ENCODE measurements at regions not wholly inside any gene's neighbourhood (a gene's known extent, or its start where the extent isn't known, plus 50 kb on each side); places are given as distances from the start of the nearest gene placed in this dataset.
"Not testable (repeated sequence)": the region's sequence is repeated elsewhere in the genome, so short reads cannot be mapped to it uniquely, and the experiment has no call there.

DNA sequence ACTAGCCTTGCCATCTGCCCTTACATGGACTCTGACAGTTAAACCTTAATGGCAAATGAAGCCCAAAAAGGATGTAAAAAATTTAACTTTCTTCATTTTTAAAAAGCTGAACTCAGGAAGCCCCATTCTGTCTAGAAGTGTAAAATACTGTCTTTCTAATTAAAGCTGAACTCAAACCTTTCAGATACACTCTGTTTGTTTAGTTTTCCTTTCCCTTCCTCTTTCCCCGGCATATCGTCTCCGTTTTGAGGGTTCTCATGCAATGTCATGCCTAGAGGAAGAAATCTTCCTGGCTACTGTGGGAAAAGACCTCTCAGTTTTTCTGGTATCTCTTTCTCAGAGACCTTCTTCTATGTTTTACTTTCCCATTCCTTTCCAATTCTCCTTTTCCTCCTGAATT lies 841.5 kb downstream of the DTWD2 start:
- no peak for DNase-seq

DNA sequence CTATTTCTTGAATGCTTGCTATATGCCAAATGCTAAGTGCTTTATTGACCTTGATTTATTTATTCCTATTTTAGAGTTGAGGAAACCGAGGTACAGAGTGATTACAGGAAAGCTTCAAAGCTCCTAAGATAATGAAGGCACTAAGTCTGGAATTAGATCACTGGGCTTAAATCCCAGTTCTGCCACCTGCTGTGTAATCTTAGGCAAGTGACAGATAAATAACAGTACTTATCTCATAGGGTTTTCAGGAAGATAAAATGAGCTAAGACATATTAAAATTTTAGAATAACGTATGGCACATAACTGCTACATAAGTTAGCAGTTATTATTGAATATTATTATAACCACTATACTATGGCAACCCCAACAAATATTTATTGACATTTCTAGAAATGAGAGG lies 843.8 kb downstream of the DTWD2 start:
- no peak for DNase-seq

DNA sequence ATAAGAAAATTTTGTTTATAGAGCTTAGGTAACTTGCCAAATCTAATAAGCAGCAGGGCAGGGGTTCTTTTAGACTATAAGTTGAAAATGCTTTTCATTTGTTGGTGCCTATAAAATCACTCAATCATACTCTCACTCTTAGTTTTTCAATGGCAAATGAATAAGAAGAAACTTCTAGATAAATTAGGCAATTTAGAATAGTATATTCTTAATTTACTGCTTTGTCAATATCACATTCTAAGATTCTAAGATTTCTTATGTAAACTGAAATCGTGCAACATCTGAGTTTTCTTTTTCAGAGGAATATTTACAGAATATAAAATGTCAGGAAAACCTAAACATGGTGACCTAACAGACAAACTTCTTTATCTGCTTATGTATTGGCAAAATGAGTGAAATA lies 849.0 kb downstream of the DTWD2 start:
- no peak for DNase-seq

DNA sequence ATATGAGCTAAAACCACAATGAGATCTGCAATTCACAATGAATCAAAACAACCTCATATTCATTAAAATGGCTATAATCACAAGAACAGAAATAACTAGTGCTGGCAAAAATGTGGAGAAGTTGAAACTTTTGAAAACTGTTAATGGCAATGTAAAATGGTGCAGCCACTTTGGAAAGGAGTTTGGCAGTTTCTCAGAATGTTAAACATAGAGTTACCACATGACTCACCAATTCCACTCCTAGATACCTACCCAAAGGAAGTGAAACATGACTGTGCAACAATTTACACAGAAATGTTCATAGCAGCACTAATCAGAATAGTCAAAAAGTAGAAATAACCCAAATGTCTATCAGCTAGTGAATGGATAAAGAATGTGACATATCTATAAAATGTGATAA lies 862.2 kb downstream of the DTWD2 start:
- DNase-seq = no peak

DNA sequence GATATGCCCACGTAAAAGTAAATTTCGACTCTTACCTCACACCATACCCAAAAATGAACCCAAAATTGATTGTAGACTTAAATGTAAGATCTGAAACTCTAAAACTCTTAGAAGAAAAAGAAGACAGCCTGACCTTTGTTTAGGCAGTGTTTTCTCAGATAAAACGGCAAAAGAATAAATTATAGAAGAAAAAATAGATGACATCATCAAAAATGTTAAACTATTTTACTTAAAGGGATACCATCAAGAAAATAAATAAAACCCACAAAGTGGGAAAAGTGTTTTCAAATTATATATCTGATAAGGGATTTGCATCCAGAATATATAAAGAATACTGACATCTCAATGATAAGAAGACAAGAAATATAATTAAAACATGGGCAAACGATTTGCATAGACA lies 862.7 kb downstream of the DTWD2 start:
- no peak for DNase-seq

DNA sequence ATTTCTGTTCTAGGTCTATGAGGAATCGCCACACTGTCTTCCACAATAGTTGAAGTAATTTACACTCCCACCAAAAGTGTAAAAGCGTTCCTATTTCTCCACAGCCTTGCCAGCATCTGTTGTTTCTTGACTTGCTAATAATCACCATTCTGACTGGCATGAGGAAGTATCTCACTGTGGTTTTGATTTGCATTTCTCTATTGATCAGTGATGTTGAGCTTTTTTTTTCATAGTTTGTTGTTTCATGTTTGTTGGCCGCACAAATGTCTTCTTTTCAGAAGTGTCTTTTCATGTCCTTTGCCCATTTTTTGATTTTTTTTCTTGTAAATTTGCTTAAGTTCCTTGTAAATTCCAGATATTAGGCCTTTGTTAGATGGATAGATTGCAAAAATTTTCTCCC lies 867.1 kb downstream of the DTWD2 start:
- DNase-seq = no peak

DNA sequence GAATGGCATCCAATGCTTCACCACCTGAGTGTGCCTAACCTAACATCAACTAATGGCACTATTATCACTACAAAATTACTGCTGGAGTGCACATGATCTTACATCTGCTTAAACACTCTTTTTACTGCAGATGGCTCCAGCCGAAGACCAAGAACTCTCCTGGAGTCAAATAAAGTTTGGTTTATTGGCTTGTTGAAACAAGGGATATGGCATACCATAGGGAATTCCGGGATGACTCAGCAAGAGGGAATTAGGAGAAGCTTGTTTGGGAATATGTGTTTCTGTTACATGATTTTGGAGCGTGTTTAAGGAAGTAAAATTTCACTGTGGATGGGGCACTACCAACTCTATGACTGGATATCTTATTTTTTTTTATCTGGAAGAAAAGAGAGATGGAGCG lies 872.6 kb downstream of the DTWD2 start:
- DNase-seq = no peak

DNA sequence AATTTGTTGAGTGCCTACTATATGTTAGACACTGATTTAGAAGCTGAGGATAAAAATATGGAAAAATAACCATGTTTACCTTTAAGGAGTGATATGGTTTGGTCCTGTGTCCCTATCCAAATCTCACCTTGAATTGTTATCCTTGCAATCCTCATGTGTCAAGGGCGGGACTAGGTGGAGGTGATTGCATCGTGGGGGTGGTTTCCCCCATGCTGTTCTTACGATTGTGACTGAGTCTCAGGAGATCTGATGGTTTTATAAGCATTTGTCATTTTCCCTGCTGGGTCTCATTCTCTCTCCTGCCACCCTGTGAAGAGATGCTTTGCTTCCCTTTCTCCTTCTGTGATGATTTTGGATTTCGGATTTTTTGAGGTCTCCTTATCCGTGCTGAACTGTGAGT lies 876.4 kb downstream of the DTWD2 start:
- DNase-seq = no peak

DNA sequence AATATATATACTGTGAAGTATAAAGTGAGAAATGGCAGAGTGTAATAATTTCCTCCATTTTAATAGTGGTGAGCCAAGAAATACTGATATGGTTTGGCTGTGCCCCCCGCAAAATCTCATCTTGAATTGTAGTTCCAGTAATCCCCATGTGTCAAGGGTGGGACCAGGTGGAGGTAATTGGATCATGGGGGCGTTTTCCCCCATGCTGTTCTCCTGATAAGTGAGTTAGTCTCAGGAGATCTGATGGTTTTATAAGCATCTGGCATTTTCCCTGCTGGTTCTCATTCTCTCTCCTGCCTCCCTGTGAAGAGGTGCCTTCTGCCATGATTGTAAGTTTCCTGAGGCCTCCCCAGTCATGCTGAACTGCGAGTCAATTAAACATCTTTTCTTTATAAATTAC lies 881.1 kb downstream of the DTWD2 start:
- not testable (repeated sequence) for DNase-seq

DNA sequence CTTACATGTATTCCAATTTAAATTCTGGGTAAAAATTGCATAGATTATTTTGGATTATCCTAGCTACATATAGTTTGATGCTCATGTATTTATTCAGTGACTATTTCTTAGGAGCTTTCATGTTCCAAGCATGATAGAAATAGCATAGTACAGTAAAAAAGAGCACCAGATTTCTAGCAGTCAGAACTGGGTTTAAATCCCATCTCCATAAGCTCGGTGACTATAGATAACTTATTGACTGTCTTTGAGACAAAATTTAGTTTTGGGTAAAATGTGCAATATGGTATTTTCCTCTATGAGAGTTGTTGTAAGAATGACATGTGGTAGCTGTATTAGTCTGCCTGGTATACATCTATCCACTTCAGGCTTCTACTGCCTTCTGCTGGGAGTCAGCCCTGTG lies 889.6 kb downstream of the DTWD2 start:
- DNase-seq = no peak

DNA sequence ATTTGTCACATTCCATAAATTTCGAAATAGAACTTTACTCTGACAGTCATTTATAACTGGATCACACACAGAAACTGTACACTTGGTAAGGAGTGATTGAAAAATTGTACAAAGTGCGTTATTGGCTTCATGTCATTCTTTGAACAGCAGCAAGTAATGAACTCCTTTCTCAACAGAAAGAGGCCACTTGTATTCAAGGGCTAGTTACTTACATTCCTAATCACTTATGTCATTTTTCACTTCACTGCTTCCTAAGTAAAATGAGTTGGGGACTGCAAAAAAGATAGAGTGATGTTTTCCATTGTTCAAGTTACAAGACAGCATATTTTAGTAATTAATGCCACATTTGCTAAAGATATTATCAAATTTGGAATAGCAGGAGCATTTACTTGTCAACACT lies 893.2 kb downstream of the DTWD2 start:
- DNase-seq = no peak

DNA sequence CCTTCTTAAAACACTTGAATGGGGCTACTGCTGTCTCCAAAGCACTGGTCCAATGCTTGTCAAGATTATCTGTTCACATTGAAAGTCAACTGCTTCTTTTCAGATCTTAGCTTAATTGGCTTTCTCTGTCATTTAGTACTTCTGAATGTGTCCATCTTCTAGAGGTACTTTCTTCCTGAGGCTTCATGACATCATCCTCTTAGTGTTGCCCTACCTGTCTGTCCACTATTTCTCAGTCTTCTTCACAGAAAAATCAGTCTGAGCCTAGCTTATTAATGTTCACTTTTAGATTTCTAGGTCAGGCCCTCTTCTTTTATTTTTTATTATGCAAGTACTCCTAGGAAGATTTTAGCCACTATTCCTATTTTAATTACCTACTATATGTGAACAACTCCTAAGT lies 899.9 kb downstream of the DTWD2 start:
- no peak for DNase-seq

DNA sequence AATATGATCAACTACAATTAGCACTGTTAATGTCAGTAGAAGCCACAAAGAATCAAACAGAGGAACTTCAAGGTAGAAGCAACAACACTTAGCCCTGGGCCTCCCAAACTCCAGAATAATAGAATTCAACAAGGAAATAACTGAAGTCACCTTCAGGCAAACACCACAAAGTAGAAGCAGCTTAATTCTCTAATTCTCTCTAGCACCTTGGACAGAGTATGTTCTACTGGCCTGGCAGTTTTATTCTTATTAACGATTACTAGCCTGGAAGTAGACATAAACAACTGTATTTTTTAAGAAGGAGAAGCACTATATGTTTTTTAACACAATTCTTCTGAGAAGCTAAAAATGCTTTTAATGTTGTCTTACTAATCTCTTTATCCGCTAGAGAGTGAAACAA lies 911.9 kb downstream of the DTWD2 start:
- DNase-seq = no peak

DNA sequence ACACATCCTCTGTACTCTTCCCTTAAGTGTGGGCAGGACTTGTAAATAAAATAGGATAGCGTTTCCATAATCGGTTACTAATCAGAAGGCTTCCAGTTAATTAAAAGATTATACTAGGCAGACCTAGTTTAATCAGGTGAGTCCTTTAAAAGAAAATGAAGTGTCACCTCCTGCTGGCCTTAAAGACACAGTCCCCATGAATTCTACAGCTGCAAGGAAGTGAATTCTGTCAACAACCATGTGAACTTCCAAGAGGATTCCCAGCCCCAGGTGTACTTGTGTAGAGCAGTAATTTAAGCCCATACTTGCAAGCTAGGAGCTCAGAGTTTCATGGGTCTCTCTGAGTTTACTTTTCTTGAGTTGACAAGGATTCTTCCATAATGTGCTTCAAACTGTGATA lies 918.3 kb downstream of the DTWD2 start:
- DNase-seq = no peak

DNA sequence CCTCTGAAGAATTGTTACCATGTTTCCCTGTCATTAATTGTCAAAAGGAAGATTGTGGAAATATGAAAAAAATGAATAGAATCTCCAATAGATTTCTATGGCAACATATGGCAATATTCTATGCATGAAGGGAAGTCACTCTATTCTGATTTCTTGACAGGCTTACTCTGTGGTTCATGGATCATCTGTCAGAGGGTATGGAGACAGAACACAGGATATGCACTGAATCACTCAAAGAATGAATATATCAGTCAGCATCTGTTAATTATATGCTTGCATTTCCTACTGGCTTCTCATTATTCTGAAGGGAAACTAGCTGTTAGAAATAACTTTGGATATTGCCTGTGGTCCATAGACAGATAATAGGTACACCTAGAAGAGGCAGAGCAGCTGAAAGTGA lies 918.9 kb downstream of the DTWD2 start:
- DNase-seq = no peak

DNA sequence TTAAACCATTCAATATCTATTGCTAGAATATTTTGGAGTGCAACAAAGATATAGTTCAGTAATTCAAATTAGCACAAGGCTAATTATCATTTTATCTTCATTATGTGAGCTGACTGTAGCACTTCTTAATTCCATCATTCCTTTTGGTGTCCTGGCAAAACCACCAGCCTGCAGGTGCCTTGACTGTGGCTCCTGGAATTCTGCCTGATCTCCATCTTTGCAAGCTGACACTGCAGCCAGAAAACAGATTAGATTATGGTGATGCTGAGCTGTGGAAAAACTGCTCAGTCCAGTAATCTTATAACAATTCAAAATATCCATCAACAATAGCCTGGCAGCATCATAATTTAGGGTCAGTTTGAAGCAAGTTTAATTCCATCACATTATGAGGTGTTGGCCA lies 919.5 kb downstream of the DTWD2 start:
- no peak for DNase-seq

DNA sequence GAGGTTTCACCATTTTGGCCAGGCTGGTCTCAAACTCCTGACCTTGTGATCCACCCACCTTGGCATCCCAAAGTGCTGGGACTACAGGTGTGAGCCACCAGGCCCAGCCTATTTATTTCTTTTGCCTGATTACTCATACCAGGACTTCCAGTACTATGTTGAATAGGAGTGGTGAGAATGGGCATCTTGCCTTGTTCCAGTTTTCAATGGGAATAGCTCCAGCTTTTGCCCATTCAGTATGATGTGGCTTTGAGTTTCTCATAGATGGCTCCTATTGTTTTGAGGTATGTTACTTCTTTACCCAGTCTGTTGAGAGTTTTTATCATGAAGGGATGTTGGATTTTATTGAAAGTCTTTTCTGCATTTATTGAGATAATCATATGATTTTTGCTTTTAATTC lies 924.5 kb downstream of the DTWD2 start:
- DNase-seq = not testable (repeated sequence)

DNA sequence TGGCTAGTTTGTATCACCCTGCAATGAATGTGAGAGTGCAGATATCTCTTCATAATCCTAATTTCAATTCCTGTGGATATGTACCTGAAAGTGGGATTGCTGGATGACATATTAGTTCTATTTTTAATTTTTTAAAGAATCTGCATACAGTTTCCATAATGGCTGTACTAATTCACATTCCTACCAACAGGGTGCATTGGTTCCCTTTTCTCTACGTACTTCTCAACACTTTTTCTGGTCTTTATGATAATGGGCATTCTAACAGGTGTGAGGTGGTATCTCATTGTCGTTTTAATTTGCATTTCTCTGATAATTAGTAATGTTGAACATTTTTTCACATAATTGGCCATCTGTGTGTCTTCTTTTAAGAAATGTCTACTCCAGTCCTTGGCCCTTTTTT lies 927.5 kb downstream of the DTWD2 start:
- no peak for DNase-seq

DNA sequence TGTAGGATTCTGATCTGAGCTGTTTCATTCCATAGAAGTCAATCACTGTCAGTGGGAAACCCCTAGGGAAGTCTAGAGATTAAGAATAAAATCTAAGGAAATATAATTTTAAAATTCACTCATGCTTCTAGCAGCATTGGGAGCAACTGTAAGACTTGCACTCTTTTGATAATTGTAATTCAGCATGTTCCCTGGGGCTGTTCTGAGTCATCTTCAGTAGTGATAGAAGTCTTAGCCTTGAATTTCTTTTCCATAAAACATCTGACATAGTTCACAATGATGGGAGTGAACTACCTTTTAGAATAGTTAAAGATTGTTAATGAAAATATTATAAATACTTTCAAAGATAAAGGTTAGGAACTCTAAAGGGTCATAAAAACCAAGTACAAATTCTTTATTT lies 935.8 kb downstream of the DTWD2 start:
- DNase-seq = no peak

DNA sequence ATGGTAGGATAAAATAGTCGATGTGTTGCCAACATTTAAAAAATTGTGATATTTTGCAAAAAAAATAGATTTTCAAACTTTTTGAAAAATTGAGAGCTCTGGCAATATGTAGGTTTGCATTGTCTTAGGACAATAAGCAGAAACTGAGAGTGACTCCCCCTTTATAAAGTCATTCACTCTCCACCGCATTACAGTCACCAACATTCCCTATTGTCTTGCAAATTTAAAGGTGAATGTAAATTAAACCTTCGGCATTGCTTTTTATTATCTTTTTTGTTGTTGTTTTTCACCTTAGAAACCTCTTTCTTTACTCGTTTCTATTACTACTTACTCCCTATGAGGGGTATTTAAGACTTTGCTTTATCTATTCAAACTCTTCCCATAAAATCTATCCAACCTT lies 944.2 kb downstream of the DTWD2 start:
- no peak for DNase-seq

DNA sequence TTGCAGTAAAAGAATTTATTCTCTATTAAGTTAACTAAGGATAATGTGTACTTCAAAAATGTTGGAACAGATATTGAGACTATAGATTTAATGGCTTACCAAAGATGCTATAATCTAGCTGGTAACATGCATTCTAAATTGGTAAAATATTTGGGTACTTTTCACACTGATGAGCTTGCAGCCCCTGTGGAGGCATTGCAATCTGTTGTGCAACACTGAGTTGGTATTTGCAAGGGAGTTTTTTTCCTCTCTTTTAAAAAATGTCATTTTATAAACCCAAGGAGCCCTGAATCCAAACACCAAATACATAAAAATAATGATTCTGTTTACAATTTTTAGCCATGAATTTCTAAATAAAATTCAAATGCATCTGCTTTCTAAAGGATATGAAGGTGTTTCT lies 944.8 kb downstream of the DTWD2 start:
- DNase-seq = no peak

DNA sequence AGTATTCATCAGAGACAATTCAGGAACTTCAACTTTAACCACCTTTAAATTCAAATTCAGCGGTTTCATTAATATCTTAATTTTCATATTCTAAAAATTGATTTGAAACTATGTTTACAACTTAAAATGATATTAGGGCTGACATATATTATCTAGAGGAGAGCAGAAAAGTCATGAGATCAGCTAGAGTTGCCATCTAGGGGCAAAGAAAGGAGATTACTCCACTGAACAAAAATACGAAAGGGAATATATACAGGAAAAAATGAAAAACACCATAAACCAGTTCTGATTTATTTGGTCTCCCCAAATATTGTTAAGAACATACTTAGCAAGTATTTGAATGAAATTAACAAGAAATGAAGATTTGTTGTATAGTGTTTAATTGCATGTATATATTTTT lies 946.3 kb downstream of the DTWD2 start:
- no peak for DNase-seq

DNA sequence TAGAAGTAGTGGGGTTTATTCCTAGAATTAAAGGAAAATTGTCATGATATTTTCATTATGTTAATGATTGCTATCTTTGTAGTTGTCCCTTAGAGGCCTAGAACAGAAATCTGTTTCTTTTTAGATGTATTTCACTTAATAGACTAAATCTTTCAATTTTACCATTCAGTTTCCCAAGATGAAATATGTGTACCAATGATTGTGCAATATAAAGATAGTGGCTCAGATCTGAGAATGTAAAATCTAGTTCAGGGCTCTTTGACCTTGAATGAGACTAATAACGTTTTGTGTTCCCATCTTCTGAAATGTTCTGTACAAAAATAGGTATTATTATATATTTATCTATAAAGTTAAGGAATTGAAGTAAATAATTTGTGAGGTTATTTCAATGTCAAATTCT lies 947.9 kb downstream of the DTWD2 start:
- DNase-seq = no peak

DNA sequence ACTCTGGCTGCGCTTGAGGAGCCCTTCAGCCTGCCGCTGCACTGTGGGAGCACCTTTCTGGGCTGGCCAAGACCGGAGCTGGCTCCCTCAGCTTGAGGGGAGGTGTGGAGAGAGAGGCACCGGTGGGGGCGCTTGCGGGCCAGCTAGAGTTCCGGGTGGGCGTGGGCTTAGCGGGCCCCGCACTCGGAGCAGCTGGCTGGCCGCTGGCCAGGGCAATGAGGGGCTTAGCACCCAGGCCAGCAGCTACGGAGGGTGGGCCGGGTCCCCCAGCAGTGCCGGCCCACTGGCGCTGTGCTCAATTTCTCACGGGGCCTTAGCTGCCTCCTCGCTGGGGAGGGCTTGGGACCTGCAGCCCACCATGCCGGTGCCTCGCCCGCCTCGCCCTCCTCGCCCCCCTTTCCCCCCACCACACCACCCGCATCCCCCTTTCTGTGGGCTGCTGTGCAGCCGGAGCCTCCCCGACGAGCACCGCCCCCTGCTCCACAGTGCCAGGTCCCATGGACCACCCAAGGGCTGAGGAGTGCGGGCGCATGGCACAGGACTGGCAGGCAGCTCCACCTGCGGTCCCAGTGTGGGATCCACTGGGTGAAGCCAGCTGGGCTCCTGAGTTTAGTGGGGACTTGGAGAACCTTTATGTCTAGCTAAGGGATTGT lies 954.5 kb downstream of the DTWD2 start:
- no peak for DNase-seq

DNA sequence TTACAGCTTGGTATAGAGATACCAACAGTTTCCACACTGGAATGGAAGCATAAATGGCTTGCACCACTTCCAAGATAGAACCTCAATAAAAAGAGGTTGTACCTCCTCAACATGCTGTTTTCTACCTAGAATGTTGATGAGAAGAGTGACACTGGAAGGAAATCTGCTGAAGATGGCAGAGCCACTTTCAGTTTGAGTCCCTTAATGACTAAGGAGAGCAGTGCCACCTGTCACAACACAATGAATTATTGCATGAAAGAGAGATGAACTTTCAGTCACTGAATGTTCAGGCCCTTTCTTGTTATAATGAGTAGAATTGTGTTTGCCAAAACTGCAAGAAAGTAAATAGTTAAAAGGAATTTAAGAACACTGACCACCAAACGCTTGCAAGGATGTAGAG lies 958.5 kb downstream of the DTWD2 start:
- no peak for DNase-seq

DNA sequence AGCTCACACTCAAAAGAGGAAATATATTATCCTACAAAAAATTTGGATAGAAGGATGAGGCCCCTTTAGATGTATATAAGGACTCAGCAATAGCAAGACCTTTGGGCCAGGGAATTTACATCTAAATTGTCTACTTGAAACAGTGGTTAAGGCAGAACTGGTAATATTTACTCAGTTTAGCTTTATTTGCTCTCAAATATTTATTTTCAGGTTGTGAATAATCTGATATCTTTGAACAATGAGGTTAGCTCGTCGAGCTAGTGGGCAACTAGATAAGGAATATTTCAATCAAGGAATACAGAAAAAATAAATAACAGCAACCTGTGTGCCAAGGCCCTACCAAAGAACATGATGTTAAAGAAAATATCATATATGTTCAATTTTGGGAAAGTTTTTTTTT lies 966.3 kb downstream of the DTWD2 start:
- DNase-seq = no peak

Measured in stimulated activated CD4-positive, alpha-beta T cell treated with anti-CD3 and anti-CD28 coated beads, Interleukin-4, amount 100 ng/mL, for 4 hours (primary cell).